GM20431 (cell line): ENCODE measurements at regions not wholly inside any gene's neighbourhood (a gene's known extent, or its start where the extent isn't known, plus 50 kb on each side); places are given as distances from the start of the nearest gene placed in this dataset.
"Not testable (repeated sequence)": the region's sequence is repeated elsewhere in the genome, so short reads cannot be mapped to it uniquely, and the experiment has no call there.

Source experiments
- in situ Hi-C: fragments of 300-500 bp; cut with MseI, MboI; formaldehyde crosslinking; loops from one replicate; pipeline ENCODE4 v1.15.0; 2020; ENCODE audit warnings: low sequenced_read_pairs; ENCODE audit not compliant: unreplicated experiment

GRCh38 chr6:26273673-26274588, 91.1 kb upstream of the BTN3A2 start:
- in situ Hi-C loops, result no loop called here

GRCh38 chr6:26275663-26276062, 89.3 kb upstream of the BTN3A2 start:
- in situ Hi-C loops, result no loop called here

GRCh38 chr6:26276841-26277648, 88.0 kb upstream of the BTN3A2 start:
- in situ Hi-C loops, result no loop called here

GRCh38 chr6:26278536-26278935, 86.5 kb upstream of the BTN3A2 start:
- in situ Hi-C loops, result no loop called here

- in situ Hi-C loops, result not testable (repeated sequence)
Observed at GRCh38 chr6:26279371-26279770, 85.6 kb upstream of the BTN3A2 start.

- in situ Hi-C loops, result no loop called here
Observed at GRCh38 chr6:26280407-26280806, 84.6 kb upstream of the BTN3A2 start.

GRCh38 chr6:26284537-26285142, 80.4 kb upstream of the BTN3A2 start:
- in situ Hi-C loops, result no loop called here

GRCh38 chr6:26285143-26286134, 79.6 kb upstream of the BTN3A2 start:
- in situ Hi-C loops, result no loop called here

GRCh38 chr6:26286168-26286877, 78.7 kb upstream of the BTN3A2 start:
- in situ Hi-C loops, result no loop called here

GRCh38 chr6:26288155-26288554, 76.8 kb upstream of the BTN3A2 start:
- in situ Hi-C loops, result no loop called here

GRCh38 chr6:26290941-26291340, 74.1 kb upstream of the BTN3A2 start:
- in situ Hi-C loops, result no loop called here

GRCh38 chr6:26292709-26293108, 72.3 kb upstream of the BTN3A2 start:
- in situ Hi-C loops, result no loop called here

GRCh38 chr6:26294302-26294701, 70.7 kb upstream of the BTN3A2 start:
- in situ Hi-C loops, result no loop called here

GRCh38 chr6:26295691-26296555, 69.1 kb upstream of the BTN3A2 start:
- in situ Hi-C loops, result no loop called here

GRCh38 chr6:26296556-26296856, 68.5 kb upstream of the BTN3A2 start:
- in situ Hi-C loops, result no loop called here

- in situ Hi-C loops, result no loop called here
Observed at GRCh38 chr6:26296857-26297648, 67.9 kb upstream of the BTN3A2 start.

GRCh38 chr6:26299286-26300042, 65.5 kb upstream of the BTN3A2 start:
- in situ Hi-C loops, result no loop called here
